AG10803 (cell line): ENCODE measurements at regions not wholly inside any gene's neighbourhood (a gene's known extent, or its start where the extent isn't known, plus 50 kb on each side); places are given as distances from the start of the nearest gene placed in this dataset.

Experiments
- DNase-seq: peaks from one replicate; pipeline ENCODE4 v3.0.0; 2010; ENCODE audit warnings: low read depth
- H3K4me3 ChIP-seq: 2 replicates; pipeline ENCODE4 v1.5.1; 2011; ENCODE audit warnings: mild to moderate bottlenecking, low read length, control low read depth
- TF ChIP-seq, protein P1 (sequence below): conservative IDR thresholded peaks from 2 replicates; pipeline ENCODE4 v1.5.1; 2011; ENCODE audit warnings: mild to moderate bottlenecking, low read length, control low read depth, inconsistent platforms

DNA sequence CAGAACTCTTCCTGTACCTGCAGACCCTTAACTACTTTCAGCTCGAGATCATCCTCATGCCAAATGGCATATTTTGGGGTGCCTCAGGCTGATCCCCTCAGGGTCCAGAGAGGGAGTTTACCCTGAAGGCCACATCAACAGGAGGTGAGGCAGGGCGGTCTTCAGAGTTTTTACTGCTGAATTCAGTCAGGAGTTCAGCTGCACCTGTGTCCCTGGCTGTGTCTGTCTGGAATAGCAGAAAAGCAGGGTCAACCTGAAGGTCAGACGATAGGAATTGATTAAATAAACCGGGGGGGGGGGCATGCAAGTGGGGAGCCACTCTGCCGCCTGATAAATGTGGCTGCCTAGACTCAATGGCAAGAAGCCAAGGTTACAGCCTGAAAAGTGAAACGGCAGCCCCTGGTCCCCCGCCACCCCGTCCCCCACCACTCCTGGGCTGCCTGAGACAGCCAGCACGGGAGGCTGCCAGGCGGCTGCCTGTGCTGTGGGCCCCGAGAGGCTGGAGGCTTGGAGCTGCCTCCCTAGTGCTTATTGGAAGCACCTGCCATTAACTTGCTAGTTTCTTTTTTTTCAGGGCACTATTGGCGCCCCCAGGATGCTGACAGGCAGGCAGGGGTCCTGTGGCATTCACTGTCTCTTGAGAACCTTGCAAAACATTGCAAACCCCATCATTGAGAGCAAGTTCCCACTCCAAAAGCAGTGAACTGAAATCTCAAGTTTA lies 182.7 kb upstream of the PPP1R26 start:
- DNase-seq: no peak
- no peak overlapping the region for H3K4me3 ChIP-seq
- TF ChIP-seq, protein P1, sequence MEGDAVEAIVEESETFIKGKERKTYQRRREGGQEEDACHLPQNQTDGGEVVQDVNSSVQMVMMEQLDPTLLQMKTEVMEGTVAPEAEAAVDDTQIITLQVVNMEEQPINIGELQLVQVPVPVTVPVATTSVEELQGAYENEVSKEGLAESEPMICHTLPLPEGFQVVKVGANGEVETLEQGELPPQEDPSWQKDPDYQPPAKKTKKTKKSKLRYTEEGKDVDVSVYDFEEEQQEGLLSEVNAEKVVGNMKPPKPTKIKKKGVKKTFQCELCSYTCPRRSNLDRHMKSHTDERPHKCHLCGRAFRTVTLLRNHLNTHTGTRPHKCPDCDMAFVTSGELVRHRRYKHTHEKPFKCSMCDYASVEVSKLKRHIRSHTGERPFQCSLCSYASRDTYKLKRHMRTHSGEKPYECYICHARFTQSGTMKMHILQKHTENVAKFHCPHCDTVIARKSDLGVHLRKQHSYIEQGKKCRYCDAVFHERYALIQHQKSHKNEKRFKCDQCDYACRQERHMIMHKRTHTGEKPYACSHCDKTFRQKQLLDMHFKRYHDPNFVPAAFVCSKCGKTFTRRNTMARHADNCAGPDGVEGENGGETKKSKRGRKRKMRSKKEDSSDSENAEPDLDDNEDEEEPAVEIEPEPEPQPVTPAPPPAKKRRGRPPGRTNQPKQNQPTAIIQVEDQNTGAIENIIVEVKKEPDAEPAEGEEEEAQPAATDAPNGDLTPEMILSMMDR: no peak

DNA sequence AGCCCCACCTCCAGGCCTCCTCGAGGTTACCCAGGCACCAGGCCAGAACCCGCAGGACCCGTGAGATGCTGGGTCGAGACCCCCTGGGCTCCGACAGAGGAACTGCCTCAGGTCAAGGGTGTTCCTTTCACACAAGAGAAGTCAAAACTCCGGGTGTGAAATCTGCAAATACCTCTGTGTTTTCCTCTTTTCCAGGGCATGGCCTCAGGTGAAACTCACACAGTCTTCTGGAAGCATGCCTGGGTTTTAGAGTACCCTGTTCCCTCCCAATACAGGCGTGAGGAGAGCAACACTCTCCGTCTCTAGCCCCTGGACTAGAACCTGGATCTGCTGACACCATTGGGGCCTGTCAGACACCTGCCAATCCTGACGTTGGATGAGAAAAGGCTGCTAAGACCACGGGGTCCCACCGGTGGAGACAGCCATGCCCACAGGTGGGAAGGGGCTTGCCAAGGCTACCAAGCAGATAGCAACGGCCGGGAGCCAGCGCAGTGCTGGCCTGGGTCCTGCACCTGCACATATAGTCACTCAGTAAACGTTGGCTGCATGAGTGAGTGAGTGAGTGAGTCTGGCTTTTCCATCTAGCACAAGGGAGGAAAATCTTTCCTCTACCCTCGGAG lies 182.0 kb upstream of the PPP1R26 start:
- no peak overlapping the region for H3K4me3 ChIP-seq
- TF ChIP-seq, protein P1: no peak
- no peak for DNase-seq

DNA sequence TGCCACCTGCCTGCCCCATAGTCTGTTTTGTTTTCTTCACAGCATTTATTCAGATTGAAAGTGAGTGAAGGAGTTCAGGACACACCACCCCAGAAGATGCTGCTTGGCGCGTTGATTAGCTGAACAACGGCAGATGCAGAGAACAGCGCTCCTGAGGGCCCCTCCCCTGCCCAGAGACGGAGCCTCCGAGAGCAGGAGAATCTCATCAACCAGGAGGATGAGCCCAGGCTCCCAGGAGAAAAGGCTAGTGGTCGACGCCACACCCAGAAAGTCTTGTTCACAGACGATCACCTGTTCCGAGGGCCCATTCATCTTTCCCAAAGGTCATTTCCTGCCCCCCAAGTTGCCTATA lies 180.4 kb upstream of the PPP1R26 start:
- no peak overlapping the region for H3K4me3 ChIP-seq
- TF ChIP-seq, protein P1: no peak
- DNase-seq: no peak

DNA sequence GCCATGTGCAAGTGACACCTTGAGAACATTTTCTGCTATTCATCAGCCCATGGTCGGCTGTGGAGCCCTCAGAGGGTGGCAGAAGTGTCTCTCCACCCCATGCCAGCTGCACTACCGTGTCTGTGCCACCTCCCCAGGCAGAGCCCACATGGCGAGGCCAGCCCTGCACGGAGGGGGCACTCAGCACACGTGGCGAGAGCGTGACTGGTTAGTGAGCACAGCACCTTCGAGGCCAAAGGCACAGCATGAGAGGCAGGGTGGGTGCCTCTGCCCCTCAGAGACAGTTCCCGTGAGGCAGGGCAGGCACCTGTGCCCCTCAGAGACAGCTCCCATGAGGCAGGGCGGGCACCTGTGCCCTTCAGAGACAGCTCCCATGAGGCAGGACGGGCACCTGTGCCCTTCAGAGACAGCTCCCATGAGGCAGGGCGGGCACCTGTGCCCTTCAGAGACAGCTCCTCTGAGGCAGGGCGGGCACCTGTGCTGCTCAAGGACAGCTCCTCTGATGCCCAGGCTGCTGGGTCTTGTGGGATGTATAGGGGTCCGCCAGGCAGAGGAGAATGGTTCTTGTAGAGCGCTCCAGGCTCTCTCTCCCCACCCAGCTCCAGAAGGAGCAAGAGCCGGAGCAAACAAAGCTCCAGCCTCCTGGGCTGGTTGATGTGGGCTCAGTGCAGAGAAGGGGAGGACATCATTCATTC lies 179.8 kb upstream of the PPP1R26 start:
- H3K4me3 ChIP-seq: no peak overlapping the region
- no peak for DNase-seq
- TF ChIP-seq, protein P1: no peak

DNA sequence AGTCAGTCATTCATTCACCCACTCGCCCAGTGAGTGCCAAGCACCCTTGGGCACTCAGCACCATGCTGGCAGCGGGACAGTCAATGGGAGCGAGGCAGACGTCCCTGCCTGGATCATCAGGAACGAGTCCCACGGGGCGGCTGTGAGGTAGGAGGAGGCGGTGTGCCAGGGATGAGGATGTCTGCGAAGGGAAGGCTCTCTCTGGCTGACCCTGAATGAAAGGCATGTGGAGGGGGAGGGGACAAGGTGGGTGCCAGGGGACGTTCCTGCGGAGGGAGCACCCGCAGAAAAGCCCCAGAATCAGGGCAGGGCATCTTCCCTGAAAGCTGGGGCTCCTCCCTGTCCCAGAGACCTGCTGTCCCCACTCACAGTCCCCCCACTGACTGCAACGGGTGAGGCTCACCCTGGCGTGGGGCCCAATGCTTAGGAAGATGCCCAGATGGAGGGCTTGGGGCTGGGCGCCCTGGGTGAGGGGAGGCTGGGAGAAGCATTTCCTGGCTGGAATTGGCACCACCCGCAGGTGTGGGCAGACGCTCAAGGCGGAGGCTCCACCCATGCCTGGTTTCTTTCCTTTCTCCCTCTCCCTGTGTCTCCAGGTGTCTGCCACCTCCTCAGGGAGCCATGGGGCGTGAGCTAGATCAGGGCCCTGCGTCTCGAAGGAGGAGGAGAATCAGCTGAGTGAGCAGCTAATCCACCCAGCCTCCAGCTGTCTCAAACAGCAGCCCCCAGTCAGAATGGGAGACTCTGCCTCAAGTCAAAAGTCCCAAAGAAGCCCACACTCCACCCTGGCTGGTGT lies 179.0 kb upstream of the PPP1R26 start:
- no peak for DNase-seq
- TF ChIP-seq, protein P1: no peak
- H3K4me3 ChIP-seq: no peak overlapping the region

DNA sequence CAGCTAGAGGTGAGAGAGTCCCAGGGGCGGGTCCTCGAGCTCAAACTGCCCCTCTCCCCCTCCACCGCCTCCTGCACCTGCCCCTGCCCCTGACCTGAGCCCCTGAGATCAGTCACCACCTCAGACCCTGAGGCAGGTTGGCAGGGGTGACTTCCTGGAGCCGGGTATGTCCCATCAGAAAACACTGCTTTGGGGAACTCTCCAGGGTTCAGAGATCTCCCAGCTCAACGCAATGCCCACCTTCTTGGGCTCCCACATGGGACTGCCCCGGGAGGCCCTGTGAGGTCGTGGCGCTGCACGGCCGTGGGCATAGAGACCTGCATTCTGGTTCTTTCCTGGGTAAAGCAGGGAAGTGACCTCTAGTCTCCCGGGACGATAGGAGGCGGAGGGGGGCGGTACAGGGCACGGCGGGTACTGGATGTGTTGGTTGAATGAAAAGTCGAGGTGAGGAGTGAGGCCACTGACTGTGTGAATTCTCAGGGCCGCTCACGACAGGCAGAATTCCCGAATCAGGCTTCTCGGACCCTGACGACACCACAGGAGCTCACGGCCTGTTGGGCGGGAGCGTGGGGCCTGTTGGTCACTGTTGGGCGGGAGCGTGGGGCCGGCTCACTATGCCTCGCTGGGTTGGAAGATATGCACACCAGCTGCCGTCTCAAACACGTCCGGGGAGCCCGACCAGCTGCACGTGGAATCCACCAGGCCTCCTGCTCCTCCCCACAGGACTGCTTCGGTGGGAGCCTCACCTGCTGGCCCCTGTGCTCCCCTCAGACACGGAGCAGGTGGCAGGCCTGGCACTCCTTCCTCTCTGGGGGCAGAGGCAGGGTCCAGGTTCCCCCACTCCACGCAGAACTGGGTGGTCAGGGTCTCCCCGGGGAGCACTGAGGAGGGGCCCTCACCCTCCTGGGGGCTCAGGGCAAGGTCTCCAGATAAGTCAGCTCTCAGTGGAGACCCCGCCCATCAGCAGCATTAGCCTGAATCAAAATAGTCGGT lies 178.0 kb upstream of the PPP1R26 start:
- no peak overlapping the region for H3K4me3 ChIP-seq
- TF ChIP-seq, protein P1: no peak
- DNase-seq: no peak
